HG03095 (cell line): ENCODE measurements at regions not wholly inside any gene's neighbourhood (a gene's known extent, or its start where the extent isn't known, plus 50 kb on each side); places are given as distances from the start of the nearest gene placed in this dataset.
"Not testable (repeated sequence)": the region's sequence is repeated elsewhere in the genome, so short reads cannot be mapped to it uniquely, and the experiment has no call there.

ENCODE experiments used
- ATAC-seq: cut with Tn5 transposase; IDR thresholded peaks from one replicate; pipeline ENCODE4 v1.9.1; 2021; ENCODE audit warnings: moderate library complexity; ENCODE audit not compliant: unreplicated experiment

DNA sequence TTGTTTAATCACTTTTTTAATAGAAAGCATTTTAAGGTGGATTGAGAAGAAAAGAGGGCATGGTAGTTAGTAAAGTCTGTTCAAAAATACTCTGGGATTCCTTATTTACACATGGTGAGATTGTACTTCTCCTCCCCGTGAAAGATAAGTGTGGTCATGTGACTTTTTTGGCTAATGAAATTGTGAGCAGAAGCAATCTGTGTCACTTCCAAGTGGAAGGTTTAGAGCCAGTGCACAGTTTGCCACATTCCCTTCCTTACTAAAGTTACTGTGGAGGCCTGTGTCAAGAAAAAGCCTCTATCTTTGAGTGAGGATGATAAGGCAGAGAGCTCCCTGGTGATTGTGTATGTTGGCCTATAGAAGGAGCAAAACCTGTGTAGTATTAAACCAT is 471.3 kb downstream of the OMA1 start:
- ATAC-seq: no peak

DNA sequence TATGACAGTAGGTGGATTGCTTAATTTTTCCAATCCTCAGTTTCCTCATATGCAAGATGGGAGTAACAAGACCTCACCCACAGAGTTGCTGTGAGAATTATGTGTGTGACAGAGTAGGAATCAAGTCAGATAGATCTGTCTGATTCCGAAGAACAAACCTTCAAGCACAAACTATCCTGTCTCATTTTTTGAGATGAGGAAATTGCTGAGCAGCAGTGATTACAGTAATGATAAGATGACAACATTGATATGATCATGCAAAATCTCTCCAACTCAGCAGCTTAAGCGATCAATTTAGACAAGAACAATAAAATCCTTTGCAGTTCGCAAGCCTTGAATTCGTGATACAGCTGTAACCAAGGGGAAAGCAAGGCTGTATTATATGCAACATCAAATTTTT is 474.1 kb downstream of the OMA1 start:
- no peak for ATAC-seq

DNA sequence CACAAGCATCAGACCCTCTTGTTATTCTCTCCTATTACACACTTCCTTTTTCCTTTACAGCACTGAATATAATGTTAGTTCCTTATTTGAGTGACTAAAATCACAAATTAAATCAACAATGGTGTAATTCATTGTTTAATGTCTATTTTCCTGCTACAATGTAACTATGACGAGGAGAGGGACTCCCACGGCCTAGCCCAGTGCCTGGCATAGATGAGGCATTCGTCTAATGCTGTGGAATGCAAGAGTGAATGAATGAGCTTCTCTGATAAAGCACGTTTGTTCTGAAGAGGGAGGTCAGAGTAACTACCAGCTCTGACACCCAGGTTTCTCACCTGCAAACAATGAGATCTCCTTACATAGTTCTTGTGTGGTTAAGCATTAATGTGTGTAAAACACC is 479.4 kb downstream of the OMA1 start:
- no peak for ATAC-seq

DNA sequence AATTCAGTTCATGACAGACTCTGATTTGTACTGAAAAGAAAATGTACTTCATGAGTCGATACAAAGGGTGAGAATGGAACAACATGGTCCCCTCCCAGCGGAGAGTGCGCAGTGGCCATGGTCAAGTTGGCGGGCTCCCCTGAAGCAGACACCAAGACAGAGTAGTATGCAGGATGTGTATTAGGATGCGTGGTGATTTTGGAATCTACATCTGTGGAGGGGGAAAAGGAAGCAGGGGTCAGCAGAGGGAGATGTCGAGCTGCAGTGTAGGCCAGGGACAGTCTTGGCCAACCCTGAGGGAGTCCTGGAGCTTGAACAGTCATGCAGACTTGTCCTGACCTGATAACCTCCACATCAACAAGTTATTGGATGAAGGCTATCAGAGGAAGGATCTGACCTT is 481.0 kb downstream of the OMA1 start:
- ATAC-seq: no peak

DNA sequence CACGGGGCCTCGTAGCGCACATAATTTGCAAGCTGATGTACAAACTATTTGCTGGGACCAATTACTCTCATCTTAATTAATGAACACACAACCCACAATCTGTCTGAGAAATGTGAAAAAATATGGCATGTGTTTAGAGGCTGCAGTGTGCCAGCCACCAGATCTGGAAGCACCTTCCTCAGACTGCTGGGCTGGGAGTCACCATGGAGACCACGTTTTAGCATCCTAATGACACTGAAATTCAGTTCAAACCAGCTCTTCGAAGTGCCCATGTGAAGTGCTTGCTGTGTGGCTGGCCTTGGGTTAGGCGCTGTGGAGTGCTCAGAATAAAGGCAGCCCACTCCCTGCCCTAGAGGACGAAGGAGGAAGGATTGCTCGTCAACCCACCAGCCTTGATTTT is 482.4 kb downstream of the OMA1 start:
- ATAC-seq: no peak

DNA sequence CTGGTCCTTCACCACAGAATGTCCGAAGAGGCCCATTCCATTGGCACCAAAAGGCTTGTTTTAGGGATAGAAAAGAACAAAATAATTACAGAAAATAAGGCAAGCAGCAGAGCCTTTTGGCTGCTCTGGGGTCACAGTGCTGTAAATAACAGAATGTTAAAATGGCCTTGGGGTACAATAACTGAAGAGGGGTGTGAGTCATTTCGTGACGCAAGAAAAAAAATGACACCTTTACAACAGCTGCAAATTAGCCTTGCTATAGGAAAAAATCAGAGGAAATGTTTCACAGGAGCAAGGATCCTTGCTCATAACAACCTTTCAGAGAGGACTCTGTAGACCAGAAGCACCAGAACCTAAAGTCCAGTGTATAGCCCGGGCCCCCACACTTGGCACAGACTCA is 483.4 kb downstream of the OMA1 start:
- ATAC-seq: no peak

DNA sequence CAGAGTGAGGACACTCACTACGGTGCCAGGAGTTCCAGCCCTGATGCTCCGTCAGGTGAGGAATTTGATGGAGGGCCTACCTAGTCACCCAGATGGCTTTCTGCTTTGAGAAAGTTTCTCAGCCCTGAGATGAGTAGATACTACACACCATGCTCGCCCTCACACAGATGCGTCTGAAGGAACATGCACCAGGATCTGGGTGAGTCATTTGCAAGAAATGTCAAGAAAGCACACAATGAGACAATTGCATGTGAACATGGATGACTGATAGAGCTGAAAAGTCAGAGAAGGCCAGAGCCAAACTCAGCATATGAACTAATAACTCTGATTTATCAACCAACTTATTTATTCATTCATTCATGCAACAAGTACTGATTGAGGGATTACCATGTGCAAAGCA is 483.9 kb downstream of the OMA1 start:
- no peak for ATAC-seq

DNA sequence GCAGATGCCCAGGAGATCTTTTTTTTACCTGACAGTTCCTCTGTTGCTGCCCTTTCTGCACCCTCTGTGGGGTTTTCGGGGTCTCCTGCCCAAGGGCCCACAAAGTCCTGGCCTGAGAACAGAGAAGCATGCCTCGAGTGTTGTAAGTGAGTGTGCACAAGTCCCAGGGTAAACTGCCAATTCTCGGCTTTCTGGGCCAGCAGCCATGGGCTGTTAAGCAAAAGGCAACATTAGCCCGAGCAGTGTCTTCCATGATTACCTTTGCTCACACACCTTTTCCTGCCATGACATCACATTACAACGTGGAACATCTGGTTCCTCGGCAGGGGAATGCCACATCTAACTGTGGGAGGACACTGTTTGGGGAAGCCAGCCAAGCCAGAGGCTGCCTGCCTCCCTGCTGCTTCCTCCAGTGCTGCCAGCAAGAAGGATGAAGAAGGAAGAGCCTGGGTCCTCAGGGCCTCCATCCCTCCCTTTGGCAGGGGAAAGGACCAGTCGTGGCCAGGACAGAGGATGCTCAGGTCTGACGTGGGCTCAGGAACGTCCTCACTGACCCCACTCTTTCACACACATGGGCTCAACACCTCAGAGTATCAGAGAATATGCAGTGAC is 485.9 kb downstream of the OMA1 start:
- no peak for ATAC-seq

DNA sequence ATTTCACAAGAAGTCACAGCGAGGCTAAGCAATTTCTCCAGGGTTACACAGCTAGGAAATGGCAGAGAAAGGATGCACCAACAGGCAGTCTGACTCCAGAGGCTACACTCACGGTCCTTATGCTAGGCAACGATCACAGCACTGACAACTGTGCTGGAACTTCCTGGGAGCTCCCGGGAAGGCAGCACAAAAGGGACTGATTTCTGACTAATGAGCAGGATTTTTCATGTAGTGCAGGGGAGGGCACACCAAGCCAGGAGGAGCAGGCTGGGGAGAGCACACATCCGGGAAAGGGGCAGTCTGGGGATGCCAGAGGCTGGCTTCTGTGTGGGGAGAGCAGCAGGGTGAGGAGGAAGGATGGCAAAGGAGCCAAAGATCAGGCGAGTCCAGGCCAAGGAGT is 486.7 kb downstream of the OMA1 start:
- ATAC-seq: no peak

DNA sequence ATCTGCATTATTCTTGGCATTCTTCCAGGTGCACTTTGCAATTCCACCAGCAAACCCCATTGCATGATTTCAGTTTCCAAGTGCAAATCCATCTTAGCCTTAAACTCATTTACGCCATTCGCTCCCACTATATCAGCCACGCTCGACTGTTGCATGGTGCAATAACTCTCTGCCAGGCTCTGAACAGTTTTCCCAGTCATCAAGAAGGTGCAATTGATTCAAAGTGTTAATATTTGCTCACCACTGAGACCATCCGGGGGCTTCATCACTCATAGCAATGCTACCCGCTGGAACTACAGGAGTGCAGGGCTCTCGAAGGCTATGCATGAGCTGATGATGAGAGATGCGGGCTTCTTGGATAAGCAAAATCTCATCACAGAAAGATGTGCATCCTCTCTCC is 488.2 kb downstream of the OMA1 start:
- no peak for ATAC-seq

DNA sequence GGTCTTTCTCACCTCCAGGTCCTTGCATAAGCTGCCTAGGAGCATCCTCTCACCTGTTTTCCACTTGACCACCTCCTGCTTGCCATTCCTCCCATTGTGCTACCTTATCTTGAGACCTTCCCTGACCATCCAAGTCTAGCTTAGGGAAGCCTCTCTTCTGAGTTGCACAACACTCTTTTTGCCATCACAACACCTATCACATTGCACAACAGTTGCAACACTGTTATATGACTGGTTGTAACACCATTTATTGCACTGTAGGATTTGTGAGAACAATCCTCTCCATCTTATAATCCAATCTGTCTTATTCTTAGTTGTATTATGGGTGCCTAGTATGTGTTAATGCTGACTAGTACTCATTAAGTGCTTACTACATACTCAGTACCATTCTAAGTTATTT is 488.7 kb downstream of the OMA1 start:
- ATAC-seq: no peak

DNA sequence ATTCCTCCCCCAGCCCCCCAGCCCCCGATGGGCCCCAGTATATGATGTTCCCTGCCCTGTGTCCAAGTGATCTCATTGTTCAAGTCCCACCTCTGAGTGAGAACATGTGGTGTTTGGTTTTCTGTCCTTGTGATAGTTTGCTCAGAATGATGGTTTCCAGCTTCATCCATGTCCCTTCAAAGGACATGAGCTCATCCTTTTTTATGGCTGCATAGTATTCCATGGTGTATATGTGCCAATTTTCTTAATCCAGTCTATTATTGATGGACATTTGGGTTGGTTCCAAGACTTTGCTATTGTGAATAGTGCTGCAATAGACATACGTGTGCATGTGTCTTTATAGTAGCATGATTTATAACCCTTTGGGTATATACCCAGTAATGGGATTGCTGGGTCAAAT is 495.3 kb downstream of the OMA1 start:
- ATAC-seq: not testable (repeated sequence)

DNA sequence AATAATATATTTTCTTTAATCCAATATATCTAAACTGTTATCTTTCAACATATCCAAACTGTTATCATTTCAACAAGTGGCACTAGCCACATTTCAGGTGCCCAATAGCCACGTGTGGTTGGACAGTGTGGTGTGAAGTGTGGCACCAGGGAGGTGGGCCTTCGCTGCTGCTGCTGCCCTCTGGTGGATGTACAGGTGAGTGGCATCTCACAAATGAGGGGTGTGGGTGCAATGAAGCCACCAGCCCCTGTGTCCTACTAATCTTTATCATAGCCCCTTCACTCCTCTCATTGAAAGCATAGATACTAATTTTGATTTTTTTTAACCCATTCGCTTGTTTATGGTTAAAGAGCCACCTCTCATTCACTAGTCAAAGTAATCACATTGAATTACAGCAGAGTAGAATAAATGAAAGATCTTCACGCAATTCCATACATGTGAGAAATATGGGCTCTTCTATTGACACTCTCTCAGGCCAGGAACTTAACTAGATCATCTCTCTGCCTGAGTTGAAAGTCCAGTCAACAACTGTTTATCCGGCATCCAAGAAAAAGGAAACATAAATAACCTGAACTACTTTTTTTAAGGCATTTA is 499.2 kb downstream of the OMA1 start:
- ATAC-seq: no peak

DNA sequence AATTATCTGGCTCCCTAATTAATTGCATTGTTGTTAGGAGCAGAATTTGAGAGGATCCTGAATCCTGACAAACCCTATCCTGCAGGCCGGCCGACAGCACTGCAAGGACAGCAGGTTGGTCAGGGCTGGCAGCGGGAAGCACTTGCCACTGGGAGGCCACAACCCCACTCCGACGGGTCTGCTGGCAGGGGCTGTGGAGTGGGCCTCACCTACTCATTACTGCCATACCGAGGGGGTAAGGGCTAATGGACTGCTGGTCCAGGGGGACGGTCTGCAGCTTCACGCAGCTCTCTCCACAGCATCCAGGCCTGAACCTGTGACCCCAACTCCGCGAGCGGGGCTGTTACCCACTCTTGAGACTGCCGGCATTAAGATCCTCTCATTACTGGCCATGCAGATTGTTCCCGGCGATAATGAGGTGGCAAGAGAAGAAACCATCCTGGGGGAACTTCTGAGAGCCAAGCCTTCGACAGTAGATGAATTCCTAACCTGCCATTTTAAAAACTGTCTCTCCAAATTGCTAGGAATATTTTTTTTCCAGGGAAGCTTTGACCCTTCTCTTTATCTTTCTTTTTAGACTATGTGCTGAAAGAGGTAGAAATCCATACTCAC is 501.3 kb downstream of the OMA1 start:
- ATAC-seq: no peak

DNA sequence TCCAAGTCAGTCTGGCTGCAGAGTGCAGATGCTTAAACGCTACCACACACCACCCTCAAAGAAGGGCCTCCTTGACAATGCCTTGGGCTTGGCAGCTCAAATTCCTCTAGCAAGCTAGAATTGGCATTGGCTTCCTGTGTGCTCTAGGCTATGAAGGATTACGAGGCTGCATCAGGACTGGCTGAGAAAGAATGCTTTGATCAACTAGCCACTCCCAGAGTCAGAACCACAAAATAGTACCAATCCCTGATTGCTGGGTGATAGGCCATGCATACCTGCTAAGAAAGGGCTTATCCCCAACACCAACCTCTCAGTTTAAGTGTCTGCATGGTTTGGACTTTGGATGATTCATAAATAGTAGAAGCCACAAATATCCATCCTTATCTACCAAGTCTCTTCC is 504.9 kb downstream of the OMA1 start:
- no peak for ATAC-seq

DNA sequence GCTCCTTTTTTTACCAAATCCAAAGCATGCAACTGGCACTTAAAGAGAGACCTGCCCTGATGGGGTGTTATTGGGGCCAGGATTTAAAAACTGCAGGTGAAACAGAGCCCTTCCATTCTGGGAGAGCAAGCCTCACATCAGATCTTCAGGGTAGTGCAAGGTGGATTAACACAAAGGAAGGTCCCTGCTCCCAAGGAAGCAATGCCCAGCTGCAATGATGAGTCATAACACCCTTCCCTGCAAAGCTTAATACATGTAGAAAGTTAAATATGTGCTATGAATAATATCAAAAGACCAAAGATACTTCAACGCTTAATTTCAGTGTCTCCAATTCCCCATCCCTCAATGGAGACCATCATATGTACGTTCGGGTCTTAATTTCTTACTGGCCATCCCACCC is 508.0 kb downstream of the OMA1 start:
- no peak for ATAC-seq

DNA sequence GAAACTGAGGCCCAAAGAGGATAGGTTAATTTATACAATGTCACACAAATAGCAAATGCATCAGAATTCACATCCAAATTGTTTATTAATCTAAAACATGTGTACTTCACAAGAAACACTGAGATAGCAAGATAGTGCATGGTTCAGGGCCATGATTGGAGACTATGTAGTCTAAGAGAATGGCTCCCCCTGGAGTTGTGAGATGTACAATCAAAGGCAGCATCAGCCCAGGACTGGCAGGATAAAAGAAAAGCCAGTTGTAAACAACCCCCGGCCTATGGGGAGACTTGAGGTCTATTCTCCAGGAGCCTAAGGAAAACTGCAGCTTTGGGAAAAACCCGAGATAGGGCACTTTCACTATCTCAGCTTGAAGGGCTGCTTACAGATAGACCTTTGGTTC is 511.0 kb downstream of the OMA1 start:
- no peak for ATAC-seq

DNA sequence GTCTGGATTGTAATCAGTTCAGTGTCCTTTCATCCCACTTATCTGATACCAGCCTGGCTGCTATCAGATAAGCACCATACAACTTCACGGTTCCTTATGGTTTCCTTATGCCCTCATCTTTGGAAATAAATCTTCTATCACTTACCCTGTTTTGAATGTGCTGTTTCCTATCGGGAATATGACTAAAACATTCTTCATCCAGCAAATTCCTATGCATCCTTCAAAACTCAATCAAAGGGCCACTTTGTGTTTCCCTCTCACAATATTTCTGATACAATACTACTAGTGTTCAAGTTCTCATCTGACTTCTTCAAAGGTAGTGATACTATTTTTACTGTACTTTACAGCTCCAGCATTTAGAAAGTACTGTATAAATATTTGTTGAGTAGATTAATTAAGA is 513.2 kb downstream of the OMA1 start:
- no peak for ATAC-seq

DNA sequence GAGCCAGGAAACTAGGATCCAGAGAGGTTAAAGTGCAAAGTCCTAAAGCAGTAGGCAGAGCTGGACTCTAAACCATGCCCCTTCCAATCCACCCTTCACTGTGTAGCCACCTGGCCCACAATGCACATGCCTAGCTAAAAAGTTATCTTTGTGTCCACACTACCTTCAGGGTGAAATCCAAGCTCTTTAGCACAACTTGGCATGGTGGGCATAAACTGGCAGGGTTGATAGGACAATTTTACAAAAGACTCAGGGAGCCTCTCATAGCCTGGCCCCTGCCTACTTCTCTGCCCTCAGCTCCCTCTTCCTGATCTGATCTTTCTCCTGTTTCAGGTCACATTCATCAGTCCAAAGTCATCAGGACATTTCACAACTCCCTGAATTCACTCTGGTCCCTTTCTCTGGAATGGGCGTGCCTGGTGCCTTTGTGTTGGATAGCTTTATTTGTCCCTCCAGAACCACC is 513.9 kb downstream of the OMA1 start:
- no peak for ATAC-seq

DNA sequence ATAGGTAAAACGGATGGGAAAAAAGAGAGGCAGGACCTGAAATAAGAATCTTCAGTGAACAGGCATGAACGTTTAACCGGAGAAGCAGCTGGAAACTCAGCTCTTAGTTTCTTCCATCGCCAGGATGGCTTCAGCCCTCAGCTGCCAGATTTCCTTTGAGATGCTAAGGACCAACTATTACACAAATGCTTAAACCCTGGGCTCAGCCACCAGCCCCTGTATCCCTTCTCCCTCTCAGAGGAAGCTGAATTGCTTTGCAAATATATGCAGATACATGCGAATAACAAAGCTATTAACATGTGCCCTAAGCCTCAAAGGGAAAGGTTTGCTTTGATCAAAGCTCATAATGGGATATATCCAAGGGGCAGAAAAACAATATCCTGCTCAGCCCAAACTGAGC is 515.1 kb downstream of the OMA1 start:
- no peak for ATAC-seq

DNA sequence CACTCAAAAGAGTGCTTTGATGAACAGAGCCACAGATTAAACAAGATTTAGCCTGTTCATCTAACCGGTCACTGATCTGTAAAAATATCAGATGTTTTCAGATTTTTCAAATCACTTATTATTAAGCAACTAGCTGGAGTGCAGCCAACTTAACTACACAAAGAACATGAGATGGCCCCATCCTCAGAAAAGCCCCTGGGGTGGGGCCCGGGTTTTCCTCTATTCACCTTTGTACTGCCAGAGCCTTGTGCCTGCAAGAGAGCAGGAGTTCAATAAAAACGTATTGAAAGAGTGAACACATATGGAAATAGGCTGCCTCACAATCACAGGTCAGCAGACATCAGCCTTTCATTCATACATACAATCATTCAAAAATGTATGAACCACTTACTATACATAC is 516.1 kb downstream of the OMA1 start:
- no peak for ATAC-seq

DNA sequence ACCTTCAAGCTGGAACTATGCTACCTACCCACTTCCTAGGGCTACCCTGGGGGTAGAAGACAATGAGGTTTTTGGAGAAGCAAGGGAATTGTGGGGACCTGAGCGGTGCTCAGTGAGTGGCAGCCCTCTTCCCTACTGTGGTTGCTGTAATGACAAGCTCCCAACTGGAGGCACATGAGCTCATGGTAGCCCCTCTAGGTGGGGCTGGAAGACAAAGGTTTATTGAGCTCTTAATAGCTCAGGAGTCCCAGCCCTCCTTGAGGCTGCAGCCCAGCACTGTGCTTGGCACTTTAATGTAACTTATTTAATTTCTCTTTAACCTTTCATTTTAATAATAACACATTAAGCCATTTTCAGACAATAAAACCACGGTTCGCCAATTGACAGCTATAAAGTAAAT is 528.9 kb downstream of the OMA1 start:
- ATAC-seq: no peak

DNA sequence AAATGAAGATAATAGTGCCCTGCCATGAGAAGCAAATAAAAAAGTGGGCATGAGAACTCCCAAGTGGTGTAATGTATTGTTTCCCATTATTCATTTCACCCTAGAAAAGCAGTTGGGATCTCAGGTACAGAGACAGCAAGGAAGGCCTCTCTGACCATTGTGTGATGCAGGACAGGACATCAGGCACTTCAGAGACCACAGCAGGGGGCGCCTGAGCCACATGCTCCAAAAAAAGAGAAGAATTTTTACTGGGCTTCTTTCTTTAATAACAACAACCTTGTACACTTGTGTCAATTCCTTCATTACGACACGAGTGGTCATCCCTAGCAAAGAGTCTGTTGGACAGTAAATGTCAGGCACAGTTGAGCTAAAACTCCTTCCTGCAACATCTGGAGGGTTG is 533.3 kb downstream of the OMA1 start:
- ATAC-seq: no peak
